Inflammatory macrophage treated with lipopolysaccharide for 4 hours (primary cell): ENCODE measurements at regions not wholly inside any gene's neighbourhood (a gene's known extent, or its start where the extent isn't known, plus 50 kb on each side); places are given as distances from the start of the nearest gene placed in this dataset.
A peak's percentile ranks its signal among the peaks of the same experiment; 100 is the strongest.
"Not testable (repeated sequence)": the region's sequence is repeated elsewhere in the genome, so short reads cannot be mapped to it uniquely, and the experiment has no call there.

ENCODE experiments used
- DNase-seq: peaks from one replicate; pipeline ENCODE4 v3.0.0-alpha.2; 2020

DNA sequence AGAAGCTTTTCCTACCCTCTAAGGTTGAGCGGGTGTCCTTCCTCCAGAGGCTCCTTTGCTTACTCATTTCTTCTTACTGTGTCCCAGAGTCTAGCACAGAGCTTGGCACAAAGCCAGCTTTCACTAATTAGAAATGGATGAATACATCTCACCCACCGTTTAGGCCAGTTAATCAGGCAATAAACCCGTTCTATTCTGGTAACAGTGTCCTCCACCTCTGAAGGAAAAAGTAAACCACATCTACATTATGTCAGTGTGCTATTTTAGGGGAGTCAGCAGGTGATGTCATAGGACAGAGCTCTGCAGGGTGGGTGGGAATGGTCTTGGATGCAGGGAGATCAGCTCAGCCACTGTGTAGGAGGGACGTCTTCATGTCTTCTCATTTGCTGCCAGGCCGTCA, 109.2 kb downstream of the OSTF1 start:
- no peak for DNase-seq

- no peak for DNase-seq
These were observed 110.1 kb downstream of the OSTF1 start for GRCh38 chr9:75198436-75198835.

DNA sequence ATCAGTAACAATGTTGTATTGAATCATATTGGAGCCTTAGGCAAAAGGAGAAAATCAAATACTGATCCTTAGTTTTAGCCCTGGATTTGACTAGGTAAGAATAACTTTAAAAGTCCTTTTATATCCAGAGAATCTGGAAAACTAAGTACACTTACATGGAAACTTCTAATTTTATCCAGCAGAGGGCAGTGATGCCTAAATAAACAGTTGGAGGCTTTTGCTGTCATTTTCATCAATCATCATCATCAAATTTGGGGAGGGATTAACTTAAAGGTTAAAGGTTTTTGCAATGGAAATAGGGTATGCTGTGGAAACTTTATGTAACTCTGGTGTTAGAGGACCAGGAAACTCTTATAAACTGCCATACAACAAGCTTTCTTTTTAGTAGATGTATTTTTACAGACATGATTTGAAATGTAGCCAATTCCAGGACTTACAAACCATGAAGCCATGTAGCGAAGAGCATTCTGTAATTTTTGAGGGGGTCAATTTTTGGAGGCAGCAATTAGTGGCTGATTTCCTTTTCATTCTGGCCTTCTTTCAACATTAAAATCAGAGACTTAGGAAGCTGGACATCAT, 112.7 kb downstream of the OSTF1 start:
- DNase-seq: peak; percentile 55

GRCh38 chr9:75201480-75202209, 113.3 kb downstream of the OSTF1 start:
- DNase-seq: no peak

DNA sequence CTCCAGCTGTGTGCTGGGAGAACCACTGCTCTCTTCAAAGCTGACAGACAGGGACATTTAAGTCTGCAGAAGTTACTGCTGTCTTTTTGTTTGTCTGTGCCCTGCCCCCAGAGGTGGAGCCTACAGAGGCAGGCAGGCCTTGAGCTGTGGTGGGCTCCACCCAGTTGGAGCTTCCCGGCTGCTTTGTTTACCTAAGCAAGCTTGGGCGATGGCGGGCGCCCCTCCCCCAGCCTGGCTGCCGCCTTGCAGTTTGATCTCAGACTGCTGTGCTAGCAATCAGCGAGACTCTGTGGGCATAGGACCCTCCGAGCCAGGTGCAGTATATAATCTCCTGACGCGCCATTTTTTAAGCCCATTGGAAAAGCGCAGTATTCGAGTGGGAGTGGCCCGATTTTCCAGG, 119.7 kb downstream of the OSTF1 start:
- not testable (repeated sequence) for DNase-seq

DNA sequence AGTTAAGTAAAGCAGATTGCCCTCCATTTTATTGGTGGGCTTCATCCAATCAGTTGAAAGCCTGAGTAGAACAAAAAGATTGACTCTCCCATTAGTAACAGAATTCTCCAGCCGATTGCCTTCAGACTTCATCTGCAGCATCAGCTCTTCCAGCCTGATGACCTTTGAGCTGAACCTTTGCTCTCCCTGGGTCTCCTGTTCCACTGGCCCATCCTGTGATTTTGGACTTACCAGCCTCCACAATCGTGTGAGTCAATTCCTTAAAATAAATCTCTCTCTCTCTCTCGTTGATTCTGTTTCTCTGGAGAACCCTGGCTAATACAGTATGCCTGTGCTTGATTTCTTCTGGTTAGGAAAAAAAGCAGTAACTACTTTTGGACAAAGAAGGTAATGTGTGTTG, 121.9 kb downstream of the OSTF1 start:
- DNase-seq: no peak

DNA sequence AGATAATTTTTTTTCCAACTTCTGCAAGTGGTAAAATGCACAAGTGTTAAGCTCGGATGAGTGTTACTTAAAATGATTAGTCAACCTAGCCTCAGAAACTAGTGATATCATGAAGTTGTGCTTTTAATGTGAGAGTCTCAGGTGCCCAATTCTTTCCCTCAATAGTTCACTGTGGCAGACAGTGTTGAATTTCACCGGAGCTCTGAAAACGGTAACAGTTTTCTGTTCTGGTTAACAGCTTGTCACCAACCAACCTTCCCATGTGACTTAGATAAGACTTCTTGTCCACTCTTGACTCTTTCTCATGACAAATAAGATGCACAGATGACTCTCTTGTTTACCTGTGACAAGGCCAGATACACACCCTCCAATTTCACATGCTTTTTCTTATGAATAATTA, 125.5 kb downstream of the OSTF1 start:
- DNase-seq: no peak

DNA sequence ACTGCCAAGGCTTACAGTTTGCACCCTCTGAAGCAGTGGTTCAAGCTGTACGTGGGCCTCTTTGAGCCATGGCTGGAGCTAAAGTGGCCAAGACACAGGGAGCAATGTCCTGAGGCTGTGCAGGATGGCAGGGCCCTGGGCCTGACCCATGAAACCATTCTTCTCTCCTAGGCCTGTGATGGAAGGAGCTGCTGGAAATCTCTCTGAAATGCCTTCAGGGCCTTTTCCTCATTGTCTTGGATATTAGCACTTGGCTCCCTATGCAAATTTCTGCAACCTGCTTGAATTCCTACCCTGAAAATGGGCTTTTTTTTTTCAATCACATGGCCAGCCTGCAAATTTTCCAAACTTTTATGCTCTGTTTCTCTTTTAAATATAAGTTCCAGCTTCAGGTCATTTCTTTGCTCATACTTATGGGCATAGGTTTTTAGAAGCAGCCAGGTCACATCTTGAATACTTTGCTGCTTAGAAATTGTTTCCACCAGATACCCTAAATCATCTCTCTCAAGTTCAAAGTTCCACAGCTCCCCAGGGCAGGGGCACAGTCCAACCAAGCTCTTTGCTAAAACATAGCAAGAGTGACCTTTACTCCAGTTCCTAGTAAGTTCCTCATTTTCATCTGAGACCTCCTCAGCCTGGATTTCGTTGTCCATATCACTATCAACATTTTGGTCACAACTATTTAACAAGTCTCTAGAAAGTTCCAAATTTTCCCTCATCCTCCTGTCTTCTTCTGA, 138.3 kb downstream of the OSTF1 start:
- DNase-seq: no peak

DNA sequence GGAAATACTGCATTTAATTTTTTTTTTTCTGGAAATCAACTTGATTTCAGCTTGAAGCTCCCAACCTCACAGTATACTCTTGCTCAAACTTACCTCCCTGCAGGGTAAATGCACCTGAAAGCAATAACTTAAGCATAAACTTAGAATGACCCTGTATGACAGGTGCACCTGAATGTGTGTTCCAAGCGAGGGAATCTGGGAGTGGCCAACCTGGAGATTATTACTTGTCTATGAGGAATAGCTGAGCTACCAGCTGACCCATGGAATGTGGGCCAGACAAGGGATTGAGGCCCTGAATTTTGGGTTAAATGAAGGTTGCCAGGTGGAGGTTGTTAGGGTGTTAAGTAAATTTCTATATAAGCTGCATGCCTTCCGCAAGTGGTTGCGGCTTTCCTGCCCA, 140.6 kb downstream of the OSTF1 start:
- DNase-seq: no peak

GRCh38 chr9:75229605-75230332, 141.5 kb downstream of the OSTF1 start:
- no peak for DNase-seq

GRCh38 chr9:75230469-75230868, 142.2 kb downstream of the OSTF1 start:
- no peak for DNase-seq

DNA sequence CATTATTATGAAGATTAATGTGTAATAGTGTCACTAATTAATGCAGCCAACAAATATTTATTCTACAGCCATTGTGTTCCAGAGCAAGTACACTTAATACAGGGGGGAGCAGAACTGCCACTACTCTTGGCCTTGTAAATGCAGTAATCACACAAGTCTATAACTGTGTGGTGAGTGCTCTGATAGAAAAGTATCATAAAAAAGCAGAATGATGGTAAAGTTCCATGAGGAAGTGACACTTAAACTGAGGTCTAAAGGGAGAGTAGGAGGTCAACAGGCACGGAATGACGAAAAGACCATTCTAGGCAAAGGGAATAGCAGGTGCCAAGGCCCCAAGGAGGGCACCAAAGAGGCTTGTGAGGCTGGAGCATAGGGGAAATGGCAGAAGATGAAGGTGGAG, 142.9 kb downstream of the OSTF1 start:
- no peak for DNase-seq

DNA sequence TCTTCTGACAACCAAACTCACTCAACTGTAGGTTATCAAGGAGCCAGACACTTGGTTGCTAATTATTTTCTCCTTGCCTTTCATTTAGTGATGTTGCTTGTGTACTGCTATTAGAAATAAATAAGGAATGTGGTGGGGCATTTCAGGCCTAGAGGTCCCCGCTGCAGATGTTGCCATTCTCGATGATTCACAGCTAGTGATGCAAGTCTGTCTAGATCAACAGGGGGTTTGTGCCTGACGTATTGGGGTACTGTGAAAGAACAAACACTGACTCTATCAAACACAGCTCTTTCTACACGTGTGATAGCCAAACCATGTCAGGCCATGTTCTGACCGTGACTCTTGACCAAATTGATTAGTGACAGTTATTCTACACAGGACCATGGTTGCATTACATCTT, 144.7 kb downstream of the OSTF1 start:
- DNase-seq: no peak

DNA sequence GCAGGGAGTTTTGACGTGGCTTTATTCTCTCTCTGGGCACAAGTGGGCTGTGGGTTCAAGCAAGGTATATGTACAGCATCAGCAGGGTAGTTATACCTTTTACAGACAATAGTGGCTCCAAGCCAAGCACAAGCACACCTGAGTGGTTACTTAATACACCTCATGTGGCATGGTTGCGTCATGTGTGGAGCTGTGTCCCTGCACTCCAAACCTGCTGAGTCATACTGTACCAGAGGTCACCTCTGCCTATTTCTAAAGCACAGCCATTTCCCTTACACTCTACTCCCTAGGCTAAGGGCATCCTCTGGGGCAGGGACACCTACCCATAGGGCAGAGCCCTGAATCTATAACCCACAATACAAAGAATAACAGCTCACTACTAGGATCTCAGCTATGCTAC, 147.3 kb downstream of the OSTF1 start:
- DNase-seq: no peak

- peak; percentile 49 for DNase-seq
These were observed 150.1 kb downstream of the OSTF1 start for GRCh38 chr9:75238311-75238976.

DNA sequence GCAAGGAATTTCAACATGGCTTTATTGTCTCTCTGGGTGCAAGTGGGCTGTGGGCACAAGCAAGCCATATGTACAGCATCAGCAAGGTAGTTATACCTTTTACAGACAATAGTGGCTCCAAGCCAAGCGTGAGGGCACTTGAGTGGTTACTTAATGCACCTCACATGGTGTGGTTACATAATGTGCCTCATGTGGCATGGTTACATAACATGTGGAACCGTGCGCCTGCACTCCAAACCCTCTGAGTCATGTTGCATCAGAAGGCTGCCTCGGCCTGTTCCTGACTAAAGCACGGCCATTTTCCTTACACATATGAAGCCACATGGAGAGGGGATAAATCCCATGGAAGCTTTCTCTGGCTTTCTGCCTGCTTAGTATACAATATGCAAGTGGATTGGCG, 150.9 kb downstream of the OSTF1 start:
- peak; percentile 73 for DNase-seq

GRCh38 chr9:75242426-75242825, 154.1 kb downstream of the OSTF1 start:
- peak; percentile 56 for DNase-seq

DNA sequence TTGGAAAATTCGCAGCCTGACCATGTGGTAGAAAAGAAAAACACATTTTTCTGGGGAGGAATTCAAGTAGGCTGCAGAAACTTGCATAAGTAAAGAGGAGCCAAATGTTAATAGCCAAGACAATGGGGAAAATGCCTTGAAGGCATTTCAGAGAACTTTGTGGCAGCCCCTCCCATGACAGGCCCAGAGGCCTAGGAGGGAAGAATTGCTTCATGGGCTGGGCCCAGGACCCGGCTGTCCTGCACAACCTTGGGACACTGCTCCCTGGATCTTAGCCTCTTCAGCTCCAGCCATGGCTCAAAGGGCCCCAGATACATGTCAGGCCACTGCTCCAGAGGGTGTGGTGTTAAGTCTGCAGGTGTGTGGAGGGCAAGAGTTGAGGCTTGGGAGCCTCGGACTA, 158.6 kb downstream of the OSTF1 start:
- DNase-seq: no peak

- DNase-seq: peak; percentile 49
These were observed 177.2 kb downstream of the OSTF1 start for GRCh38 chr9:75265525-75265972.

DNA sequence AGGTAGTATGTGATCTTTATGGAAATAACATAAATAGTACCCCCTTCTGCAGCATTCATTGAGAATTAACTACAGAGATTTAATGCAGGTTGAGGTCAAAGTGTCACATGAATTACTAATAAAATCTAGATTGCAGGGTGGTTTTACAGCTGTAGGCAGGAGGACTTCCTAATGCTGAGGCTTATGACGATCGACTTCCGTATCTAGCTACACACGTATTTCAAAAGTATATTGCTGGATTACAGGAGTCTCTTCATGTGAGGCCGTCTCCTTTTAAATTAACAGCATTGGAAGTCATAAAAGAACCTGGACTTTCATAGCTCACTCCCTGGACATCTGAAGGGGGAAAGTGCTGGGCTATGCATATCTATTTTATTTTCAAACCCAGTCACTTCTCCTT, 180.9 kb downstream of the OSTF1 start:
- DNase-seq: no peak

GRCh38 chr9:75273055-75273454, 184.7 kb downstream of the OSTF1 start:
- DNase-seq: not testable (repeated sequence)

DNA sequence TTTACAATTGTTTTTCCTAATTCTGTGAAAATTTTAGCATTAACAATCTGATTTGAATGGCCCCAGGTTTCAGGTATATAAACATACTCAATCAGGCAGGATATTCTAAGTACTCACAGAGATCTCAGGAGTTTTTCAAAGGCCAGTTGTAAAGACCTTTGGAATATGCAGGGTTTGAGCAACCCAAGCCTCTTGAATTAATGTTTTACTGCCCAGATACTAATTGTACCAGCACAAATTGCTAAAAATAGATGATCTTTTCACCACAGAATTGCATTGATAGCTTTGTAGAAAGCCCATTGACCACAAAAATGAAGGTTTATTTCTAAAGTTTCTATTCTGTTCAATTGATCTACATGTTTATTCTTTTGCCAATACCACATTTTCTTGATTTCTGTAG, 186.5 kb downstream of the OSTF1 start:
- no peak for DNase-seq

DNA sequence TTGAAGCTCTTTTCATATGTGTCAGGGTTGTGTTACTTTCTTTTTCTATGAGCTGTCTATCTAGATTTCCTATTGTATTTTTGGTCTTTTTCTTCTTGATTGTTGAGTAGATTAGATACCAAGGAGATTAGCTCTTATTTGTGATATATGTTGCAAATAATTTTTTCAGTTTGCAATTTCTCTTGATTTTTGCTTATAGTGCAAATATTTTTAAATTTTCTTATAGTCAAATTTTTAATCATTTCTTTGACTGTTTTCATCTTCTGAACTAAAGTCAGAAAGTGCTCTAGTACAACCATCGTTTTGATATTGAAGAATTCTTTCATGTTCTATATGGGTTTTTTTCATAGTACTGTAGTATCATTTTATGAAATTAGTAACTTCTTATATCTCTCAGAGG, 193.7 kb downstream of the OSTF1 start:
- no peak for DNase-seq
